Heart left ventricle (tissue), 13 donors: ENCODE measurements at regions not wholly inside any gene's neighbourhood (a gene's known extent, or its start where the extent isn't known, plus 50 kb on each side); places are given as distances from the start of the nearest gene placed in this dataset.

Experiments used
- POLR2A ChIP-seq, 2 donors: fragments of 450-650 bp; IDR thresholded peaks; one replicate each; pipeline ENCODE4 v1.6.1; 2017; ENCODE audit warnings: antibody characterized with exemption in 2 of 2, mild to moderate bottlenecking in 2 of 2, moderate library complexity in 2 of 2
- TF ChIP-seq, protein P1 (sequence below), 12 donors: fragments of 200-600 bp; sonication (generic) in 4 of 12; IDR thresholded peaks; one replicate each; pipeline versions ENCODE4 v1.5.0 to v1.8.0; 2018 to 2022; ENCODE audit warnings: antibody characterized with exemption in 12 of 12, mild to moderate bottlenecking in 5 of 12
- donor health status: ischemic (EF 13 %, LVEDD 7.1; RV severe dilation, severe dysfunction).
- donor health status: DM: no; HTN: yes; CAD: no.
- donor health status: DM: no; HTN: no; CAD: no.
- donor health status: ischemic (EF 25% LVEDD 6.9; RV normal size, moderate dysfunction).
- donor health status: ischemic (EF 25% LVEDD 5.7; RV mildly dilated, moderate dysfunction).
- donor health status: ischemic (EF 35%, LVEDD 5.7; RV mildly dilated, moderate dysfunction).
- donor health status: nonischemic (EF 11% LVEDD 7.7; RV severe dilation, severe dysfunction).
- donor health status: DM: yes; HTN: yes; CAD: no.
- donor health status: PGD.
- donor health status: ischemic (EF 29% LVEDD 5.4; RV normal size, mild dysfunction).
- donor health status: nonischemic (EF 23%, LVEDD 6.1; RV moderate dilation, normal function).

DNA sequence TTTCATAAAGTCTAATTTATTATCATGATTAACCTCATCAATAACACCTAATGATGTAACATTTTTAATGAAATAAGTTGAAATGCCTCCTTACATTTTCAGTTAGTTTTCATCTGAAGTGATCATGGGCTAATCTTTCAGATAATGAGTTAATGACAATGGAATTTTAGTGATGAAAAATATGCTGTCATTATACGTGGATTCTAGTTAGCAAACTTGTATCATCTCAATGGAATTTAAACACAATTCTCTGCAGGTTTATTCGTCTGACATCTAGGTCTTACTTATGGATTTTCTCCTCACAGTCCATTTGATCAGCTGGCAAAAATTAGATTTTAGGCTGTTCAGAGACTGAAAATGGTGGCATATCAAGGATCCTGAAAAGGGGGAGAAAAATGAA is 885.0 kb downstream of the SLC4A3 start:
- TF ChIP-seq, protein P1, sequence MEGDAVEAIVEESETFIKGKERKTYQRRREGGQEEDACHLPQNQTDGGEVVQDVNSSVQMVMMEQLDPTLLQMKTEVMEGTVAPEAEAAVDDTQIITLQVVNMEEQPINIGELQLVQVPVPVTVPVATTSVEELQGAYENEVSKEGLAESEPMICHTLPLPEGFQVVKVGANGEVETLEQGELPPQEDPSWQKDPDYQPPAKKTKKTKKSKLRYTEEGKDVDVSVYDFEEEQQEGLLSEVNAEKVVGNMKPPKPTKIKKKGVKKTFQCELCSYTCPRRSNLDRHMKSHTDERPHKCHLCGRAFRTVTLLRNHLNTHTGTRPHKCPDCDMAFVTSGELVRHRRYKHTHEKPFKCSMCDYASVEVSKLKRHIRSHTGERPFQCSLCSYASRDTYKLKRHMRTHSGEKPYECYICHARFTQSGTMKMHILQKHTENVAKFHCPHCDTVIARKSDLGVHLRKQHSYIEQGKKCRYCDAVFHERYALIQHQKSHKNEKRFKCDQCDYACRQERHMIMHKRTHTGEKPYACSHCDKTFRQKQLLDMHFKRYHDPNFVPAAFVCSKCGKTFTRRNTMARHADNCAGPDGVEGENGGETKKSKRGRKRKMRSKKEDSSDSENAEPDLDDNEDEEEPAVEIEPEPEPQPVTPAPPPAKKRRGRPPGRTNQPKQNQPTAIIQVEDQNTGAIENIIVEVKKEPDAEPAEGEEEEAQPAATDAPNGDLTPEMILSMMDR (IDR thresholded peaks at IDR 0.05) = no peak
- TF ChIP-seq POLR2A (IDR thresholded peaks at IDR 0.05) = no peak
